ENCODE measurements at regions not wholly inside any gene's neighbourhood (a gene's known extent, or its start where the extent isn't known, plus 50 kb on each side); places are given as distances from the start of the nearest gene placed in this dataset.
"Not testable (repeated sequence)": the region's sequence is repeated elsewhere in the genome, so short reads cannot be mapped to it uniquely, and the experiment has no call there.

DNA sequence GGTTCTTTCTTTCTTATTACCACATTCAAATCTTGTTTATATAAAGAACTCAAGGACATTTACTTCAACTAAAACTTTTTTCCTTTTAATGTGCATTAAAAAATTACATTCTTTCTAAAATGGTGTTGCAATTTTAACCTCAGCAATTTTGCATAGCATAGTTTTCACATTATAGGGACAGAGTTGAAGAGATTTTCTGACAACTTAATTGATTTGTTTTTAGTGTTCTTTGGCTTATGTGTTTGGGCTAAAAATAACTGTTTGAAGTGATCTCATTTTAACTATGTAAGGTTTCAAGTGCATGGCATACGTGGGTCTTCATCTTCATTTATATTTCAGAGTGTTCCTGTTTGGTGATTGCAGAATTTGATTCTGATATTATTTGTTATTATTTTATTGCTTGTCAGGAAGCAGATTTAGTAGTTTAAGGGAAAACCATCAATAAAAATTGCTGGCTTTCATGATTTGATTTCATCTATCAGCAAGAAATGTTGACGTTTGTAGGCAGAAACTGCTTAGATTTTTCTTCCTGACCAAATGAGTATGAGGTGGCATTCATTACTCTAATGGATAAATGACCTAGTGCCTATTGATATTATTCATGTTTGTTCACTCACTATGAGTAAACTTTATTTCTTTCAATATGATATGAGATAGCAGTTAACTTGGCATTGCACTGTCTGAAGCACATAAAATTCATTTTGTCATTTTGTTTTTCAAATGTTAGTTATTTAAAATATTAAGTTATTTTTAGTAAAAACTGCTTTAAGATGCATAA is 398.4 kb downstream of the NUP35 start:
- Histone ChIP-seq H3K9me3 (ENCODE audit: low read length) (no peaks in the 10 kb centered on the region), H2AFZ (ENCODE audit: low read depth, low read length) (no peak overlapping the region), H3K27me3 (ENCODE audit: insufficient read depth, low read length) (no peaks in the 10 kb centered on the region), H3K36me3 (ENCODE audit: insufficient read depth, low read length) (no peaks in the 10 kb centered on the region), H3K4me3 (ENCODE audit: low read length) (no peak overlapping the region), H3K4me1 (ENCODE audit: insufficient read depth, low read length) (no peaks in the 10 kb centered on the region)

DNA sequence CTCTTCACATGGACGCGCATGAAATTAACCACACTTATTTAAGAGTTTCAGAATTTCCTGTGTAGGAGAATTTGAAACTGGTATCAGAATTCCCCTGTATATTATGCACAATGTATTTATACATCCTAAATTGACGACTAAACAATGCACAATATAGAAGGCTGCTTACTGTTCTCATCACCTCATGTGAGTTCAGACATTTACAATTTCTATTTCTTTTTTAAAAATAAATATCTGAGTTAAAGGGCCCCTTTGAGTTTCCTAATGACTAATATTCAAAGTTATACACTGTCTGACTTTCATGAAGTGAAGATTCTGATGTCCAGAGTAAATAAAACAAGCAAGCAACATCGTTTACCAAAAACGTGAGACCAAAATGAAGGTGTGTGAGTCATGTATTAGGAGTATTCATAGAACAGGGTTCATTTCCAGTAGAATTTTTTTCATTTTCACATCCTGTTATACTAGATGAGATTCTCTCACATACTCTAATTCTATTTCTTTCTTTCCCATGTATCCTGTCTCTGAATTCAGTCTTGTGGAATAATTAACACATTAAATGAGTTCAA is 406.2 kb downstream of the NUP35 start:
- H3K27me3 ChIP-seq (ENCODE audit: insufficient read depth, low read length): no peaks in the 10 kb centered on the region
- H3K4me1 ChIP-seq (ENCODE audit: insufficient read depth, low read length): no peaks in the 10 kb centered on the region
- H2AFZ ChIP-seq (ENCODE audit: low read depth, low read length): no peak overlapping the region
- no peak overlapping the region for H3K4me3 ChIP-seq (ENCODE audit: low read length)
- H3K9me3 ChIP-seq (ENCODE audit: low read length): no peaks in the 10 kb centered on the region
- no peaks in the 10 kb centered on the region for H3K36me3 ChIP-seq (ENCODE audit: insufficient read depth, low read length)

DNA sequence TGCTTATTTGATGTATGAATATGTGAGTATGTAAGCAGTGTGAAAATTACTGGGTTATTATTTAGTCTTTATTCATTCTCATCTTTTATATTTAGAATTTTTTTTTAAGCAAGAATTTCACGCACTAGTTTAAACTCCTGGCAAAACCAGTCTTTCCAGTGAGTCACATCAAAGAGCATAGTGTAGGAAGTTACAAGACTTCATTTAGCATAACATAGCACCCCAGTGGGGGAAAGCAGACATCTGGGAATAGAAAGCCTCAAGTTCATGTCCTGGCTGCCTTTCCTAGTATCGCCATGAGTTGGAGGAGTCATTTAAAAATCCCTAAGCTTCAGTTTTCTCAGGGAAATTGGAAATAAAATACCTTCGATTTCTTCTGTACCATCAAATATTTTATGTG is 408.3 kb downstream of the NUP35 start:
- Histone ChIP-seq H2AFZ (ENCODE audit: low read depth, low read length) (no peak overlapping the region), H3K27me3 (ENCODE audit: insufficient read depth, low read length) (no peaks in the 10 kb centered on the region), H3K4me3 (ENCODE audit: low read length) (no peak overlapping the region), H3K4me1 (ENCODE audit: insufficient read depth, low read length) (no peaks in the 10 kb centered on the region), H3K9me3 (ENCODE audit: low read length) (no peaks in the 10 kb centered on the region), H3K36me3 (ENCODE audit: insufficient read depth, low read length) (no peaks in the 10 kb centered on the region)

DNA sequence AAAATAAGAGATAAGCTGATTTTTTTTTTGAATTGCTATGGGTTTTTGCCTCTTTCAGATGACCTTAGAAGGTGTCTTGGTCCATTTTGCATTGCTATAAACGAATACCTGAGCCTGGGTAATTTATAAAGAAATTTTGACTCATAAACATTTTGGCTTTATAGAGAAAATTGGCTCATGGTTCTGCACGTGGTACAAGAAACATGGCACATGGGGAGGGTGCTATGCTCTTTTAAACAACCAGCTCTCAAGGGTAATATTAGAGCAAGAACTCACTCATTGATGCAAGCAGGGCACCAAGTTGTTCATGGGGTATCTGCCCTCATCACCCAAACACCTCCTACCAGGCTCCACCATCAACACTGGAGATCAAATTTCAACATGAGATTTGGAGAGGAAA is 408.8 kb downstream of the NUP35 start:
- Histone ChIP-seq H2AFZ (ENCODE audit: low read depth, low read length) (no peak overlapping the region), H3K4me1 (ENCODE audit: insufficient read depth, low read length) (no peaks in the 10 kb centered on the region), H3K4me3 (ENCODE audit: low read length) (no peak overlapping the region), H3K9me3 (ENCODE audit: low read length) (no peaks in the 10 kb centered on the region), H3K36me3 (ENCODE audit: insufficient read depth, low read length) (no peaks in the 10 kb centered on the region), H3K27me3 (ENCODE audit: insufficient read depth, low read length) (no peaks in the 10 kb centered on the region)

DNA sequence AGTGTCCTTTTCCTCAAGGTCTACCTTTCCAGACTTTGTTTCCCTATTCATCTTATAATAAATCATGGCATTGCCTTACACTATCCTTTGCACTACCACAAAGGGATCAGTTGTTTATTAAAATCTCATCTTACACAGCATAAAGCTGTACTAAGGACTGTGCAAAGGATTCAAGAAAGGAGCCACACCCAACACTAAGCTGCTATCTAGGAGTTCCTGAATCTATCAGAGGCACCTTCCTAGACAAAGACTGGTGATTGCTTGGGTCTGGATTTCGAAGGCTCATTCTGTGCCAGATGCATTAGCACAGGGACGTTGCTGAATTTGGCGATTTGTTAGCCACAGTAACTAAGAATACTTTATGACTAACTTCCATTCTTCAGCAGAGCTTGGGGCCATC is 412.0 kb downstream of the NUP35 start:
- peaks cover 3% of the 10 kb centered on the region for H3K4me1 ChIP-seq (ENCODE audit: insufficient read depth, low read length)
- no peak overlapping the region for H3K4me3 ChIP-seq (ENCODE audit: low read length)
- H3K36me3 ChIP-seq (ENCODE audit: insufficient read depth, low read length): no peaks in the 10 kb centered on the region
- H3K9me3 ChIP-seq (ENCODE audit: low read length): no peaks in the 10 kb centered on the region
- H3K27me3 ChIP-seq (ENCODE audit: insufficient read depth, low read length): no peaks in the 10 kb centered on the region
- no peak overlapping the region for H2AFZ ChIP-seq (ENCODE audit: low read depth, low read length)

DNA sequence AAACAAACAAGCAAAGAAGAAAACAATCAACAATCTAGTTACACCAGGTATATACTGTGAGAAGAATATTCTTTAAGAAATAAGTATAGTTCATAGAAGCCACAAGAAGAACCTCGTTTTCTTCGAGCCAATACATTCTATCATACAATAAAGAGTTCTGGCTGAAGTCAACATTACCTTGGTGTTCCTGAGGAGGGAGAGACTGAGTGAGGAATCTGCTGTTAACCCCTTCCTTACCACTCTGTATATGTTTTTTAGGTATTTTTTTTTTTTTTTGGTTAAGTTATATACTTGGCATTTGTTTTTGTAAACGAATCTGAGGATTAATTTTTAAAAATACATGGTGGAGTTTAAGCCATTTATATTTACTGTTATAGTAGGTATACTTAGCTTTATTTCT is 412.5 kb downstream of the NUP35 start:
- H2AFZ ChIP-seq (ENCODE audit: low read depth, low read length): no peak overlapping the region
- H3K9me3 ChIP-seq (ENCODE audit: low read length): no peaks in the 10 kb centered on the region
- no peaks in the 10 kb centered on the region for H3K36me3 ChIP-seq (ENCODE audit: insufficient read depth, low read length)
- no peaks in the 10 kb centered on the region for H3K27me3 ChIP-seq (ENCODE audit: insufficient read depth, low read length)
- H3K4me3 ChIP-seq (ENCODE audit: low read length): no peak overlapping the region
- H3K4me1 ChIP-seq (ENCODE audit: insufficient read depth, low read length): peaks cover 3% of the 10 kb centered on the region

DNA sequence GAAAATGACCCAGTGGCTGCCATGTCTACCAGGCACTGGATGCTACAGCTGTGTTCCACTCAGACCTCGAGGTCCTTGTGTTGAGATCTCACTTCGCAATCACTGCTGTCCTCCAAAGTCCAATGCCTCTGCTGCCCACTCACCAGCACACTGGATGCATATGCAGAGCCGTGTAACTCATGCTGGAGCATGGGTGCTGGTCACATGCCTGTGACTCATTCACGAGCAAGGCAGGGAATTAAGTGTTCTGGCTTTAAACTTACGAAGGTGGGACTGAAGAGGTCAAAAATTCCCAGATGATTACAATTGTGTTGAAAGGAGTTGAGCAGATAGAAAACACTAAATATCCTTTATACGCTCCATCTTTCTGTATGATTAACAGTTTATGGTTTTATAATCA is 417.5 kb downstream of the NUP35 start:
- H3K4me1 ChIP-seq (ENCODE audit: insufficient read depth, low read length): peaks cover 3% of the 10 kb centered on the region
- no peaks in the 10 kb centered on the region for H3K27me3 ChIP-seq (ENCODE audit: insufficient read depth, low read length)
- H3K36me3 ChIP-seq (ENCODE audit: insufficient read depth, low read length): no peaks in the 10 kb centered on the region
- H2AFZ ChIP-seq (ENCODE audit: low read depth, low read length): no peak overlapping the region
- no peak overlapping the region for H3K4me3 ChIP-seq (ENCODE audit: low read length)
- no peaks in the 10 kb centered on the region for H3K9me3 ChIP-seq (ENCODE audit: low read length)

DNA sequence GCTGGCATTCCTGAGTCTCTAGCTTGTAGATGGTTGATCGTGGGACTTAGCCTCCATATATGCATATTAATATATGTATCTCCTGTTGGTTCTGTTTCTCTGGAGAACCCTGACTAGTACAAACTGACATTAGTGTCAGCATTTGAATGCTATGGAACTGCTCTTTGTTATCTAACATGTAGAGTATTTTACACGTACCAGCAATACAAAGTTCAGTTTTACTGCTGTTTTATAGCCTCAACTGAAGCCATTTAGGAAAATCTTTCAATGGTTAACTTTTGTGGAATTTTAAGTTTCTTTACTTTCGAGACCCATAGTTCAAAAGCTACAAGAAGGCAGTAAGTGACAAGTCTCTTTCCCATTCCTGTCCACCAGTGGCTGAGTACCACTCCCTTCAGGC is 418.4 kb downstream of the NUP35 start:
- H3K9me3 ChIP-seq (ENCODE audit: low read length): no peaks in the 10 kb centered on the region
- H3K27me3 ChIP-seq (ENCODE audit: insufficient read depth, low read length): no peaks in the 10 kb centered on the region
- no peaks in the 10 kb centered on the region for H3K36me3 ChIP-seq (ENCODE audit: insufficient read depth, low read length)
- H2AFZ ChIP-seq (ENCODE audit: low read depth, low read length): no peak overlapping the region
- no peak overlapping the region for H3K4me3 ChIP-seq (ENCODE audit: low read length)
- peaks cover 3% of the 10 kb centered on the region for H3K4me1 ChIP-seq (ENCODE audit: insufficient read depth, low read length)

DNA sequence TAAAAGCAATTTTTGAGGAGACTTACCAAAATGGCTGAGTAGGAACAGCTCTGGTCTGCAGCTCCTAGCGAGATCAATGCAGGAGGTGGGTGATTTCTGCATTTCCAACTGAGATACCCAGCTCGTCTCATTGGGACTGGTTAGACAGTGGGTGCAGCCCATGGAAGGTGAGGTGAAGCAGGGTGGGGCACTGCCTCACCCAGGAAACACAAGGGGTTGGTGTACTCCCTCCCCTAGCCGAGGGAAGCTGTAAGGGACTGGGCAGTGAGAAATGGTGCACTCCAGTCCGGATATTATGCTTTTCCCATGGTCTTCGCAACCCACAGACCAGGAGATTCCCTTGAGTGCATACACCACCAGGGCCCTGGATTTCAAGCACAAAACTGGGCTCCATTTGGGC is 419.0 kb downstream of the NUP35 start:
- no peaks in the 10 kb centered on the region for H3K9me3 ChIP-seq (ENCODE audit: low read length)
- no peaks in the 10 kb centered on the region for H3K27me3 ChIP-seq (ENCODE audit: insufficient read depth, low read length)
- no peaks in the 10 kb centered on the region for H3K36me3 ChIP-seq (ENCODE audit: insufficient read depth, low read length)
- H3K4me1 ChIP-seq (ENCODE audit: insufficient read depth, low read length): peaks cover 3% of the 10 kb centered on the region
- no peak overlapping the region for H3K4me3 ChIP-seq (ENCODE audit: low read length)
- H2AFZ ChIP-seq (ENCODE audit: low read depth, low read length): no peak overlapping the region

DNA sequence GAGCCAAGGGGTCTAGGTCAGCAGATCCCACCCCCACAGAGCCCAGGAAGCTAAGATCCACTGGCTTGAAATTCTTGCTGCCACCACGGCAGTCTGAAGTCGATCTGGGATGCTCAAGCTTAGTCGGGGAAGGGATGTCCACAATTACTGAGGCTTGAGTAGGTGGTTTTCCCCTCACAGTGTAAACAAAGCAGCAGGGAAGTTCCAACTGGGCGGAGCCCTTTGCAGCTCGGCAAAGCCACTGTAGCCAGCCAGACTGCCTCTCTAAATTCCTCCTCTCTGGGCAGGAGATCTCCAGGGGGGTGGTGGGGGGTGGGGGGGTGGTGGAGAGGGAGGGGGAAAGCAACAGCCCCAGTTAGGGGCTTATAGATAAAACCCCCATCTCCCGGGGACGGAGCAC is 419.5 kb downstream of the NUP35 start:
- H3K27me3 ChIP-seq (ENCODE audit: insufficient read depth, low read length): no peaks in the 10 kb centered on the region
- no peak overlapping the region for H3K4me3 ChIP-seq (ENCODE audit: low read length)
- H2AFZ ChIP-seq (ENCODE audit: low read depth, low read length): no peak overlapping the region
- no peaks in the 10 kb centered on the region for H3K36me3 ChIP-seq (ENCODE audit: insufficient read depth, low read length)
- no peaks in the 10 kb centered on the region for H3K4me1 ChIP-seq (ENCODE audit: insufficient read depth, low read length)
- no peaks in the 10 kb centered on the region for H3K9me3 ChIP-seq (ENCODE audit: low read length)

DNA sequence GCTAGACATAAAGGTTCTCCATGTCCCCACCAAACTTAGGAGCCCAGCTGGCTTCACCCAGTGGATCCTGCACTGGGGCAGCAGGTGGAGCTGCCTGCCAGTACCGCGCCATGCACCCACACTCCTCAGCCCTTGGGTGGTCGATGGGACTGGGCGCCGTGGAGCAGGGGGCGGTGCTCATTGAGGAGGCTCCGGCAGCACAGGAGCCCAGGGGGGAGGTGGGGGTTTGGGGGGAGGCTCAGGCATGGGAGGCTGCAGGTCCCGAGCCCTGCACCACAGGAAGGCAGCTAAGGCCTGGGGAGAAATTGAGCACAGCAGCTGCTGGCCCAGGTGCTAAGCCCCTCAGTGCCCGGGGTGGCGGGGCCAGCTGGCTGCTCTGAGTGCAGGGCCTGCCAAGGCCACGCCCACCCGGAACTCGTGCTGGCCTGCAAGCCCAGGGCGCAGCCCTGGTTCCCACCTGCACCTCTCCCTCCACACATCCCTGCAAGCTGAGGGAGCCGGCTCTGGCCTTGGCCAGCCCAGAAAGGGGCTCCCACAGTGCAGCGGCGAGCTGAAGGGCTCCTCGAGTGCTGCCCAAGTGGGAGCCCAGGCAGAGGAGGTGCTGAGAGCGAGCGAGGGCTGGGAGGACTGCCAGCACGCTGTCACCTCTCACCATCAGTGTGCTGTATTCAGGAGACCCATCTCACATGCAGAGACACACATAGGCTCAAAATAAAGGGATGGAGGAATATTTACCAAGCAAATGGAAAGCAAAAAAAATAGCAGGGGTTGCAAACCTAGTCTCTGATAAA is 422.5 kb downstream of the NUP35 start:
- not testable (repeated sequence) for H3K27me3 ChIP-seq (ENCODE audit: insufficient read depth, low read length); H3K9me3 ChIP-seq (ENCODE audit: low read length); H3K36me3 ChIP-seq (ENCODE audit: insufficient read depth, low read length)

DNA sequence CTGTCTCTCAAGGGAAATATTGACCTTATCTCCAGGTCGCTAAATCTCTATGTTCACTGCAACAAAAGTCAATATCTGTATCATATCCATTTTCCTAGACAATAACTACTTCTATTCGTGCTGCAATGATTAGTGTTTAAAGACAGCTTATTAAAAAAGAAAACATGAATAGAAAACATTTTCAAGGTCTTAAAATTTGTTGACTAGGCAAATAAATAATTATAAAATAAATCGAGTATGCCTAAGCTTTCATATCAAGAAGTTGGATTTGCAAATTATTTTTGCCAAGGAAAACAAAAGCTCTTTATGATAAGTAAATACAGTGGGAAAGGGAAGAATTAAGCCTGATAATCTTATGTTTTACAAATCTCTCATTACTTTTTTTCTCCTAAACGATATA is 428.5 kb downstream of the NUP35 start:
- H3K4me1 ChIP-seq (ENCODE audit: insufficient read depth, low read length): no peaks in the 10 kb centered on the region
- no peaks in the 10 kb centered on the region for H3K9me3 ChIP-seq (ENCODE audit: low read length)
- H2AFZ ChIP-seq (ENCODE audit: low read depth, low read length): no peak overlapping the region
- H3K27me3 ChIP-seq (ENCODE audit: insufficient read depth, low read length): no peaks in the 10 kb centered on the region
- no peak overlapping the region for H3K4me3 ChIP-seq (ENCODE audit: low read length)
- no peaks in the 10 kb centered on the region for H3K36me3 ChIP-seq (ENCODE audit: insufficient read depth, low read length)

More for the DNA sequence above, 422.5 kb downstream of the NUP35 start:
- H2AFZ ChIP-seq (ENCODE audit: low read depth, low read length); H3K4me3 ChIP-seq (ENCODE audit: low read length); H3K4me1 ChIP-seq (ENCODE audit: insufficient read depth, low read length): not testable (repeated sequence)

DNA sequence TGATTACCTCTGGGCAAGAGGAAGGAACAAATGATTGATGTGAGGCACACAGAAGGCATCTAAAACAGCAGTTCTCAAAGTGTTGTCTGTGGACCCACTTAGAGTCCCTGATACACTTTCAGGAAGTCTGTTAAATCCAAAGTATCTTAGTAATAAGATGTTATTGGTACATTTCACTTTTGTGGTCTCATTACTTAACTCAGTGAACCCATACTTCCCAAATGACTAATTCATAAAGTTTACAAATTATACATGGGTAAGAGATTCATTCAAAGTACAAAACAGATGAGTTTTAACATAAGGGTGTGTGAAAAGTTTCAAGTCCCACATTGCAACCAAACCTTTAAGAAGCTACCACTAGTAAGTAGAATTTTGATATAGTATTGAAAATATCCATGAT is 440.5 kb downstream of the NUP35 start:
- H3K36me3 ChIP-seq (ENCODE audit: insufficient read depth, low read length): no peaks in the 10 kb centered on the region
- no peaks in the 10 kb centered on the region for H3K9me3 ChIP-seq (ENCODE audit: low read length)
- no peaks in the 10 kb centered on the region for H3K4me1 ChIP-seq (ENCODE audit: insufficient read depth, low read length)
- no peak overlapping the region for H3K4me3 ChIP-seq (ENCODE audit: low read length)
- no peaks in the 10 kb centered on the region for H3K27me3 ChIP-seq (ENCODE audit: insufficient read depth, low read length)
- no peak overlapping the region for H2AFZ ChIP-seq (ENCODE audit: low read depth, low read length)

All from neuron (in vitro differentiated cells).